ENCODE measurements at regions not wholly inside any gene's neighbourhood (a gene's known extent, or its start where the extent isn't known, plus 50 kb on each side); places are given as distances from the start of the nearest gene placed in this dataset.

DNA sequence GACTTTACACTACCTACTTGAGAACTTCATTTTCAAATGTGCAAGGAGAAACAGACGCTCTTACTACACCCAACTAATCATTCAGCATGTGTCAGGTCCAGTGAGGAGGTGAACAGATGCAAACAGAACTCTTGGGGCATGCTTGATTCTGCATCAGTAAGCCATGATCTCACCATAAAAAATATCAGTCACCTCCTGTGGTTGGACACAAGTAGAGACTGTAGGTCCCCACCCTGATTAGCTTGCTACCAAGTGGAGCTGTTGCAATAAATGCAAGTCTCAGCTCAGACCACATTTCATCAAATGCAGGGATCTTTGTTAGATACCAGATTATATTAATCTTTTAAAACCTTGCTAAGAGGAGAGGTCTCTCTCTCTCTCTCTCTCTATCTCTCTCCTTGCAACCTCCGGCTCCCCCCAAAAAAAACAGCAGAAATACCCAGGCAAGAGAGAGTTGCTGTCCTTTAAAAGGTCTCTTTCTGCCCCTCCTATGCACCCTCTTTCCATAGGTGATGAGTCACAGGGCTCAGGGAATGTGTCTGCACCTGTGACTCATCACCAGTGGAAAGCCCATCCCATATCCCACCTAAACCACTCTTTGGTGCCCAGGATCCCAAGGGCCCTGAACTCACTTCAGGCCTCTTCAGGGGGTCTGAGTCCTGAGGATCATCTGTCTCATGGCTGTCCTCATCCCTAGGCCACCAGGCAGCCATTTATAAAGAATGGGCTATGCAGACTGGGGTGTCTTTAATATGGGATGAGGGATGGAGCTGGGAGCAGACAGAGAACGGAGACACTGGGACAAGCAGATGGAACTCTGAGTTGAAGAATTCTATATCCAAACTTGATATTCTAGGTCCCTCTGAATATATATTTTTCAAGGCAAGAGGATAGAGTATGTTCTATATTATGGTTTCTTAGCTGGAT, 154.5 kb downstream of the QRSL1 start:
- no peak for TF ChIP-seq CTCF (IDR thresholded peaks at IDR 0.05)

GRCh38 chr6:106782536-106783285, 153.3 kb downstream of the QRSL1 start:
- TF ChIP-seq CTCF (IDR thresholded peaks at IDR 0.05), result no peak

DNA sequence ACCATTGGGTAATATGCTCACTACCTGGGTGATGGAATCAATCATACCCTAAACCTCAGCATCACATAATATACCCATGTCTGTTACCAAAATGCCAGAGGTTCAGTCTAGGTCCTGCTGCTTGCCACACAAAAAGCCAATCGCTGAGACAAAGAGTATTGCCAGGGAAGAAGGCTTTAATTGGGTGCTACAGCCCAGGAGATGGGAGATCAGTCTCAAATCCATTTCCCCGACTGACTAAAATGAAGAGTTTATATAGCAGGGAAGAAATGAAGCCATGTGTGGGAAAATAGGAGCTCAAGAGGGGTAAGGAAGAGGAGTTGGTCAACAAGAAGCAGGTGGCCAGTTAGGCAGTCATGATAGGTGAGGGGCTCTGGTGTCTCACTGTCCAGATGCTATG, 149.6 kb downstream of the QRSL1 start:
- no peak for TF ChIP-seq CTCF (IDR thresholded peaks at IDR 0.05)

- no peak for TF ChIP-seq CTCF (IDR thresholded peaks at IDR 0.05)
Measured at GRCh38 chr6:106773996-106774629, 144.7 kb downstream of the QRSL1 start.

GRCh38 chr6:106773522-106773921, 144.1 kb downstream of the QRSL1 start:
- no peak for TF ChIP-seq CTCF (IDR thresholded peaks at IDR 0.05)

DNA sequence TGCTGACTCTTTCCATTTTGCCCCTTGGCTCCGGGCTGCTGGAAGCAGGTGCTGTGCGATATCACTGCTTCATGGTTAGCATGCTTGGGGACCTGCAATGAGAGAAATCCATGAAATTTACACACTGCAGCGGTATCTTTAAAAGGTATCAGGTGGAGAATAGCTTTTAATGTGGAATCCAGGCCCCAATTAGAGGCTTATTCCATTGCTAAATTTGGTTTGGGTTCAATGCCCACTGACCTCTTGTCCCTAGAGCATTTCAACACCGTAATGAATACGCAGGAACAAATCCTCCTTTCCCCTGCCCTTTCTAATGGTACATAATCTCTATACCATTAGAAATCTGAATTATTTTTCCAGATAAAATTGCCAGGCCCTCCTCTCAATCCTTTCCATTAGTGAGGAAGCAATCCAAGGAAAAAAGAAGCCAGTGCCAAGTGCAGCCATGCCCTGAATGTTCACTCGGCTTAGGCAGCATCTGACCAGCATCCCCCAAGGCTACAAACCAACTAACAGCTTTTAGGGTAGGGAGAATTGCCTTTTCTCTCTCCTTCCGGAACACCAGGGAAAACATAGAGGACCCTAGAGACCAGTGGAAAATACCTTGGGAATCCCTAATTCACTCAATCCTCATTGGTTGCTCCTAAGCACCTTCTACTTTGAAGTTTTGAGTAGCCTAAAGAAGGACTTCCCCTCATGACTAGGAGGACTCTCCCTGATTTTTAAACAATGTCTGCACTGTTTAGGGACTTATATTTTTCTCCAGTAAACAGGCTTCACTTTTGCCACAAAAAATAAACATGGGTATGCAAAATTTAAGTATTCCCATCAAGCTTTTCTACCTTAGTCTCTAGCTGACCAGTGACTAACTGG, 143.1 kb downstream of the QRSL1 start:
- no peak for TF ChIP-seq CTCF (IDR thresholded peaks at IDR 0.05)

- TF ChIP-seq CTCF (IDR thresholded peaks at IDR 0.05), result no peak
Measured at GRCh38 chr6:106771822-106772221, 142.4 kb downstream of the QRSL1 start.

All from LNCAP (cell line).